ENCODE measurements at regions not wholly inside any gene's neighbourhood (a gene's known extent, or its start where the extent isn't known, plus 50 kb on each side); places are given as distances from the start of the nearest gene placed in this dataset.

DNA sequence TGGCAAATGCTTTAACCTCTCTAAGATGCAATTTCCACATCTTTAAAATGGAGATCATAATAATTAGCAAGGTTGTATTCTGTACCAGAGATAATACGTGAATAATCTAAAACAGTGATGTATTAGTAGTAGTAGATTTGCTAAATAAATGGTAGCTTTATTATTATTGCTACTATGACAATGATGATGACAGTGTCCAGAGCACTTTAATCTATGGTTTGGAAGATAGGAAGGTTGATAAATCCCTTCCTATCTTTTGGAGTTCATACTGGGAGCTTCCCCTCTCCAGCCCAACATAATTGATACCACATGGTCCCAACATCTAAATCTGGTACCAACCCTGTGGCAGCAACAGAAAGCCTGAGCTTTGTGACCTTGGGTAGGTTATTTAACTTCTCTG, 267.8 kb downstream of the FAT3 start:
- TF ChIP-seq, protein P1, sequence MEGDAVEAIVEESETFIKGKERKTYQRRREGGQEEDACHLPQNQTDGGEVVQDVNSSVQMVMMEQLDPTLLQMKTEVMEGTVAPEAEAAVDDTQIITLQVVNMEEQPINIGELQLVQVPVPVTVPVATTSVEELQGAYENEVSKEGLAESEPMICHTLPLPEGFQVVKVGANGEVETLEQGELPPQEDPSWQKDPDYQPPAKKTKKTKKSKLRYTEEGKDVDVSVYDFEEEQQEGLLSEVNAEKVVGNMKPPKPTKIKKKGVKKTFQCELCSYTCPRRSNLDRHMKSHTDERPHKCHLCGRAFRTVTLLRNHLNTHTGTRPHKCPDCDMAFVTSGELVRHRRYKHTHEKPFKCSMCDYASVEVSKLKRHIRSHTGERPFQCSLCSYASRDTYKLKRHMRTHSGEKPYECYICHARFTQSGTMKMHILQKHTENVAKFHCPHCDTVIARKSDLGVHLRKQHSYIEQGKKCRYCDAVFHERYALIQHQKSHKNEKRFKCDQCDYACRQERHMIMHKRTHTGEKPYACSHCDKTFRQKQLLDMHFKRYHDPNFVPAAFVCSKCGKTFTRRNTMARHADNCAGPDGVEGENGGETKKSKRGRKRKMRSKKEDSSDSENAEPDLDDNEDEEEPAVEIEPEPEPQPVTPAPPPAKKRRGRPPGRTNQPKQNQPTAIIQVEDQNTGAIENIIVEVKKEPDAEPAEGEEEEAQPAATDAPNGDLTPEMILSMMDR (conservative IDR thresholded peaks at IDR 0.05; ENCODE audit: low read depth in 2 of 2) = no peak
- TF ChIP-seq JUNB (IDR thresholded peaks at IDR 0.05; ENCODE audit: unreplicated experiment) (no peak), EZH2 (IDR thresholded peaks at IDR 0.05; ENCODE audit: low read depth, unreplicated experiment) (no peak), EZH2phosphoT487 (IDR thresholded peaks at IDR 0.05; ENCODE audit: unreplicated experiment) (no peak), STAT1 (IDR thresholded peaks at IDR 0.05; ENCODE audit: unreplicated experiment) (no peak), POLR2AphosphoS5 (IDR thresholded peaks at IDR 0.05; ENCODE audit: low read depth) (no peak), NANOG (IDR thresholded peaks at IDR 0.05; ENCODE audit: borderline replicate concordance) (no peak), ZNF114 (CRISPR knock-in tag; IDR thresholded peaks at IDR 0.05) (no peak), ZNF331 (CRISPR knock-in tag; IDR thresholded peaks at IDR 0.05; ENCODE audit: low read depth) (no peak)
- TF ChIP-seq, protein P2, sequence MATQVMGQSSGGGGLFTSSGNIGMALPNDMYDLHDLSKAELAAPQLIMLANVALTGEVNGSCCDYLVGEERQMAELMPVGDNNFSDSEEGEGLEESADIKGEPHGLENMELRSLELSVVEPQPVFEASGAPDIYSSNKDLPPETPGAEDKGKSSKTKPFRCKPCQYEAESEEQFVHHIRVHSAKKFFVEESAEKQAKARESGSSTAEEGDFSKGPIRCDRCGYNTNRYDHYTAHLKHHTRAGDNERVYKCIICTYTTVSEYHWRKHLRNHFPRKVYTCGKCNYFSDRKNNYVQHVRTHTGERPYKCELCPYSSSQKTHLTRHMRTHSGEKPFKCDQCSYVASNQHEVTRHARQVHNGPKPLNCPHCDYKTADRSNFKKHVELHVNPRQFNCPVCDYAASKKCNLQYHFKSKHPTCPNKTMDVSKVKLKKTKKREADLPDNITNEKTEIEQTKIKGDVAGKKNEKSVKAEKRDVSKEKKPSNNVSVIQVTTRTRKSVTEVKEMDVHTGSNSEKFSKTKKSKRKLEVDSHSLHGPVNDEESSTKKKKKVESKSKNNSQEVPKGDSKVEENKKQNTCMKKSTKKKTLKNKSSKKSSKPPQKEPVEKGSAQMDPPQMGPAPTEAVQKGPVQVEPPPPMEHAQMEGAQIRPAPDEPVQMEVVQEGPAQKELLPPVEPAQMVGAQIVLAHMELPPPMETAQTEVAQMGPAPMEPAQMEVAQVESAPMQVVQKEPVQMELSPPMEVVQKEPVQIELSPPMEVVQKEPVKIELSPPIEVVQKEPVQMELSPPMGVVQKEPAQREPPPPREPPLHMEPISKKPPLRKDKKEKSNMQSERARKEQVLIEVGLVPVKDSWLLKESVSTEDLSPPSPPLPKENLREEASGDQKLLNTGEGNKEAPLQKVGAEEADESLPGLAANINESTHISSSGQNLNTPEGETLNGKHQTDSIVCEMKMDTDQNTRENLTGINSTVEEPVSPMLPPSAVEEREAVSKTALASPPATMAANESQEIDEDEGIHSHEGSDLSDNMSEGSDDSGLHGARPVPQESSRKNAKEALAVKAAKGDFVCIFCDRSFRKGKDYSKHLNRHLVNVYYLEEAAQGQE (IDR thresholded peaks at IDR 0.05; ENCODE audit: unreplicated experiment) = no peak

Measured in GM23338 (cell line).